ENCODE measurements at regions not wholly inside any gene's neighbourhood (a gene's known extent, or its start where the extent isn't known, plus 50 kb on each side); places are given as distances from the start of the nearest gene placed in this dataset.

- TF ChIP-seq POLR2AphosphoS5 (IDR thresholded peaks at IDR 0.05; ENCODE audit: low read depth, low read length) (no peak), POLR2A (IDR thresholded peaks at IDR 0.05; ENCODE audit: low read depth, low read length) (no peak)
Observed at GRCh38 chr3:88280326-88280725, 130.6 kb downstream of the C3orf38 start.

Measured in GM12892 (cell line).